ENCODE measurements at regions not wholly inside any gene's neighbourhood (a gene's known extent, or its start where the extent isn't known, plus 50 kb on each side); places are given as distances from the start of the nearest gene placed in this dataset.

GRCh38 chr18:71899183-71899582 is 645.0 kb downstream of the CBLN2 start:
- TF ChIP-seq CTCF (IDR thresholded peaks at IDR 0.05): no peak
- no peak for TF ChIP-seq POLR2A (IDR thresholded peaks at IDR 0.05)

All from uterus (tissue), 2 donors.